Brain microvascular endothelial cell (primary cell): ENCODE measurements at regions not wholly inside any gene's neighbourhood (a gene's known extent, or its start where the extent isn't known, plus 50 kb on each side); places are given as distances from the start of the nearest gene placed in this dataset.
"Not testable (repeated sequence)": the region's sequence is repeated elsewhere in the genome, so short reads cannot be mapped to it uniquely, and the experiment has no call there.

ENCODE experiments used
- DNase-seq: peaks from one replicate; pipeline ENCODE4 v3.0.0-alpha.2; 2020
- H3K27ac ChIP-seq: fragments of 250-450 bp; sonication (Bioruptor Pico); 2 replicates; pipeline ENCODE4 v1.5.1; 2020; ENCODE audit warnings: mild to moderate bottlenecking, moderate library complexity
- H3K27me3 ChIP-seq: fragments of 250-450 bp; sonication (Bioruptor Pico); replicated peaks from 2 replicates; pipeline ENCODE4 v1.5.1; 2020; ENCODE audit warnings: mild to moderate bottlenecking
- H3K36me3 ChIP-seq: fragments of 250-450 bp; sonication (Bioruptor Pico); replicated peaks from 2 replicates; pipeline ENCODE4 v1.5.1; 2020; ENCODE audit warnings: mild to moderate bottlenecking
- H3K4me3 ChIP-seq: 2 replicates; pipeline ENCODE4 v1.5.1; 2011; ENCODE audit warnings: low read depth, mild to moderate bottlenecking, control low read depth, low read length, moderate library complexity
- in situ Hi-C: cut with HindIII; loops from 2 replicates; pipeline ENCODE4 v1.10.0; 2017; ENCODE audit warnings: low sequenced_read_pairs, low pct_ligation_motif_present
- TF ChIP-seq, protein P1 (sequence below): IDR thresholded peaks from 2 replicates; pipeline ENCODE4 v1.5.1; 2011; ENCODE audit warnings: low read depth, mild to moderate bottlenecking, moderate library complexity, low read length, control low read depth, inconsistent platforms; ENCODE audit errors: missing control alignments

GRCh38 chr11:42773729-42774128, 538.1 kb upstream of the API5 start:
- H3K27me3 ChIP-seq, result no peaks in the 10 kb centered on the region
- H3K36me3 ChIP-seq, result no peaks in the 10 kb centered on the region
- H3K27ac ChIP-seq, result no peak overlapping the region
- no peak for DNase-seq
- TF ChIP-seq, protein P1, sequence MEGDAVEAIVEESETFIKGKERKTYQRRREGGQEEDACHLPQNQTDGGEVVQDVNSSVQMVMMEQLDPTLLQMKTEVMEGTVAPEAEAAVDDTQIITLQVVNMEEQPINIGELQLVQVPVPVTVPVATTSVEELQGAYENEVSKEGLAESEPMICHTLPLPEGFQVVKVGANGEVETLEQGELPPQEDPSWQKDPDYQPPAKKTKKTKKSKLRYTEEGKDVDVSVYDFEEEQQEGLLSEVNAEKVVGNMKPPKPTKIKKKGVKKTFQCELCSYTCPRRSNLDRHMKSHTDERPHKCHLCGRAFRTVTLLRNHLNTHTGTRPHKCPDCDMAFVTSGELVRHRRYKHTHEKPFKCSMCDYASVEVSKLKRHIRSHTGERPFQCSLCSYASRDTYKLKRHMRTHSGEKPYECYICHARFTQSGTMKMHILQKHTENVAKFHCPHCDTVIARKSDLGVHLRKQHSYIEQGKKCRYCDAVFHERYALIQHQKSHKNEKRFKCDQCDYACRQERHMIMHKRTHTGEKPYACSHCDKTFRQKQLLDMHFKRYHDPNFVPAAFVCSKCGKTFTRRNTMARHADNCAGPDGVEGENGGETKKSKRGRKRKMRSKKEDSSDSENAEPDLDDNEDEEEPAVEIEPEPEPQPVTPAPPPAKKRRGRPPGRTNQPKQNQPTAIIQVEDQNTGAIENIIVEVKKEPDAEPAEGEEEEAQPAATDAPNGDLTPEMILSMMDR, result no peak
- H3K4me3 ChIP-seq, result no peak overlapping the region
- in situ Hi-C loops, result no loop called here

- in situ Hi-C loops, result no loop called here
- DNase-seq, result no peak
- H3K36me3 ChIP-seq, result no peaks in the 10 kb centered on the region
- no peak overlapping the region for H3K4me3 ChIP-seq
- no peak overlapping the region for H3K27ac ChIP-seq
- TF ChIP-seq, protein P1, result no peak
- no peaks in the 10 kb centered on the region for H3K27me3 ChIP-seq
Observed at GRCh38 chr11:42774567-42774966, 537.2 kb upstream of the API5 start.

DNA sequence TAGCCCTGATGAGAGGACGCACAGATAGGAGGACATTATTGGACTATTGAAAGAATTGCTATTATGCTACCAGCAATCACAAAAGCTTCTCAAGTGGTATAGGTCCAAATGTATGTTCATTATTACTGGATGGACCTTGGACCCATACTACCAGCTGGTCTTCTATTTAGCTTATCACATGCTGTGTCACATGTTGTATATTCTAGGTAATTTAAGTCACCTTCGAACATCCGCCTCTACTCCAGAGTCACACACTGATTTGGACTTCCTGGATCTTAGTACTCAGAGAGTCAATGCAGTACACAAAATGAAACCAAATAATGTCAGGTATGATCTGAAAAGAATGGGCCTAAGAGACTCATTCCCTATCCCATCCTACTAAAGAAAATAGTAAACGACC, 534.0 kb upstream of the API5 start:
- TF ChIP-seq, protein P1, result no peak
- in situ Hi-C loops, result no loop called here
- no peak overlapping the region for H3K27ac ChIP-seq
- no peak for DNase-seq
- no peaks in the 10 kb centered on the region for H3K27me3 ChIP-seq
- no peaks in the 10 kb centered on the region for H3K36me3 ChIP-seq
- no peak overlapping the region for H3K4me3 ChIP-seq

DNA sequence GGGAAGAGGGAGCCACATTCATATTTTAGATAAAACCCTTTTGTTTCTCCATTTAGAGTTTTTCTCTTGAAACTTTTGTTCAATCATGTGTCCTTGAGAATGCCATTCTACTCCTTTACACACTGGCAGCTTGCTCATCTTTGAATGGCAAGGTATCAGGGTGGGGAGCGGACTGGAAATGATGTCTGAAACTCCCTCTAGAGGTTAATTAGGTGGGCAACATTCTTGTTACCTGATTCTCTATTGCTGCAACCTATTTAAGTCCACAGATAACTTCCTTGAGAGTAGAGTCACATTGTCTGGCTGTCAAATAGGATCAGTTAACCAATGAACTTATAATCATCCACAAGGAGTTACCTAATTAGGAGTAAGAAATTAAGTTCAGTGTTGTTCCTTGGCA, 533.6 kb upstream of the API5 start:
- DNase-seq, result no peak
- Histone ChIP-seq H3K4me3 (no peak overlapping the region), H3K36me3 (no peaks in the 10 kb centered on the region), H3K27ac (no peak overlapping the region), H3K27me3 (no peaks in the 10 kb centered on the region)
- TF ChIP-seq, protein P1, result no peak
- in situ Hi-C loops, result no loop called here

DNA sequence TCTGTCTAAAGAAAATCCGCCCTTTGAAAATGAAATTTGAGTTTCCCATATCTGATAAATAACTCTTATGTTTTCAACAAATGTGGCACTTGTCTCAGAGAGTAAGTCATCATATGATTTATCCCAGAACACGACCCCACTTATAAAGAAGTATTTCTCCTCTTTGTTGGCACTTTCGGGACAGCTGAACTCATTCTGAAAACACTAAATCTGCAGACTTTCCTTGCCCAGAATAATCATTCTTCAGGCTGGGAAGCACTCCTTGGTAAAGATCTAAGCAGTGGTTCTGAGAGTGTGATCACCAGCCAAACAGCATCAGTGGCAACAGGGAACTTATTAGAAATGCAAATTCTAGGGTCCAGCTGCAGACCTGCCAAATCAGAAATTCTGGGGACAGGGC, 532.2 kb upstream of the API5 start:
- Histone ChIP-seq H3K27ac (no peak overlapping the region), H3K27me3 (no peaks in the 10 kb centered on the region), H3K36me3 (no peaks in the 10 kb centered on the region), H3K4me3 (no peak overlapping the region)
- no peak for DNase-seq
- in situ Hi-C loops, result no loop called here
- TF ChIP-seq, protein P1, result no peak

DNA sequence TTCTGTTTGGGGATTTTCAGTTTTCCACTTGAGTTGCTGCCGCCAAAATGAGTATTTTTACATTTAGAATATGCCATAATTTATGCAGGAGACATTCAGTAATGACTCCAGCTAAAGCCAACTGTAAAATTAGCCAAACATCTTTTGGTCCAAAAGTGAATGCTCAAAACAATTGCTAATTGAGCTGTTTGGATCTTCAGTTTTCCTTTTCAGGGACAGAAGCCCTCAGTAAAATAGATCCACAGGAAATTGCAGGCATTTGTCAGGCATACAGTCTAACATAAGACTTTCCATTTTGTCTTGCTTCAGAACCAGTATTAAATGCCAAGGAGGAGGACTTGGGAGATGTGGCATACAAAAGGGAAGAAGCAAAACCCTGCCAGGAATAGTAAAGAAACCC, 524.8 kb upstream of the API5 start:
- no peaks in the 10 kb centered on the region for H3K27me3 ChIP-seq
- TF ChIP-seq, protein P1, result no peak
- H3K36me3 ChIP-seq, result no peaks in the 10 kb centered on the region
- no peak overlapping the region for H3K27ac ChIP-seq
- in situ Hi-C loops, result no loop called here
- no peak for DNase-seq
- H3K4me3 ChIP-seq, result no peak overlapping the region

DNA sequence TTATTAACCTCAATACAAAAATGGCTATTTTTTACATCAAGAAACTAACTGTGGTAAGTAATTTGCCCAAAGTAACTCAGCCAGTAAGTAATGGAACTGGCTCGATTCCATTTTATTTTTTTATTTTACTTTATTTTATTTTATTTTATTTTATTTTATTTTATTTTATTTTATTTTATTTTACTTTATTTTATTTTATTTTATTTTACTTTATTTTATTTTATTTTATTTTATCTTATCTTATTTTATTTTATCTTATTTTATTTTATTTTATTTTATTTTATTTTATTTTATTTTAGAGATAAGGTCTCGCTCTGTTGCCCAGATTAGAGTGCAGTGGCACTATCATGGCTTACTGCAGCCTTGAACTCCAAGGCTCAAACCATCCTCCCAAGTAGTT, 516.3 kb upstream of the API5 start:
- H3K4me3 ChIP-seq, in situ Hi-C loops, H3K27ac ChIP-seq, H3K36me3 ChIP-seq, DNase-seq, H3K27me3 ChIP-seq: not testable (repeated sequence)
